Trophoblast cell (in vitro differentiated cells and primary cell): ENCODE measurements at regions not wholly inside any gene's neighbourhood (a gene's known extent, or its start where the extent isn't known, plus 50 kb on each side); places are given as distances from the start of the nearest gene placed in this dataset.

Experiments used
- DNase-seq, 2 donors: peaks; one replicate each; pipeline ENCODE4 v3.0.0-alpha.2; 2016
- H2AFZ ChIP-seq: 2 replicates; pipeline ENCODE4 v1.6.1; 2013; ENCODE audit warnings: low read length, moderate library complexity, mild to moderate bottlenecking; ENCODE audit not compliant: insufficient read depth, poor library complexity
- H2AK5ac ChIP-seq: 2 replicates; pipeline ENCODE4 v1.6.1; 2013; ENCODE audit warnings: mild to moderate bottlenecking, low read length
- H2BK120ac ChIP-seq: 2 replicates; pipeline ENCODE4 v1.6.1; 2013; ENCODE audit warnings: low read length, mild to moderate bottlenecking, moderate library complexity; ENCODE audit not compliant: insufficient read depth, poor library complexity
- H2BK12ac ChIP-seq: 2 replicates; pipeline ENCODE4 v1.6.1; 2013; ENCODE audit warnings: mild to moderate bottlenecking, low read length, moderate library complexity
- H2BK5ac ChIP-seq: 2 replicates; pipeline ENCODE4 v1.6.1; 2013; ENCODE audit warnings: low read length, low read depth, moderate library complexity, mild to moderate bottlenecking; ENCODE audit not compliant: poor library complexity
- H3K14ac ChIP-seq: 2 replicates; pipeline ENCODE4 v1.6.1; 2013; ENCODE audit warnings: mild to moderate bottlenecking, low read length
- H3K18ac ChIP-seq: 2 replicates; pipeline ENCODE4 v1.6.1; 2013; ENCODE audit warnings: mild to moderate bottlenecking, low read length
- H3K23ac ChIP-seq: 2 replicates; pipeline ENCODE4 v1.6.1; 2013; ENCODE audit warnings: low read length
- H3K27ac ChIP-seq: 2 replicates; pipeline ENCODE4 v1.5.1; 2013; ENCODE audit warnings: low read depth, mild to moderate bottlenecking, inconsistent platforms, low read length, moderate library complexity
- H3K27me3 ChIP-seq: 2 replicates; pipeline ENCODE4 v1.6.1; 2013; ENCODE audit warnings: inconsistent platforms, mild to moderate bottlenecking, low read length, moderate library complexity; ENCODE audit not compliant: insufficient read depth
- H3K36me3 ChIP-seq, 2 experiments: 1 replicate in 1 of 2; 2 replicates in 1 of 2; pipeline ENCODE4 v1.6.1; 2013; ENCODE audit warnings: low read length in 2 of 2, mild to moderate bottlenecking in 2 of 2, moderate library complexity in 1 of 2; ENCODE audit not compliant: insufficient read depth in 2 of 2, control insufficient read depth in 1 of 2
- H3K4ac ChIP-seq: 2 replicates; pipeline ENCODE4 v1.6.1; 2013; ENCODE audit warnings: low read depth, mild to moderate bottlenecking, low read length, moderate library complexity
- H3K4me1 ChIP-seq, 2 experiments: 1 replicate in 1 of 2; 2 replicates in 1 of 2; pipeline ENCODE4 v1.6.1; 2013; ENCODE audit warnings: low read length in 2 of 2, mild to moderate bottlenecking in 2 of 2, moderate library complexity in 1 of 2; ENCODE audit not compliant: insufficient read depth in 2 of 2, control insufficient read depth in 1 of 2
- H3K4me2 ChIP-seq: 2 replicates; pipeline ENCODE4 v1.6.1; 2013; ENCODE audit warnings: inconsistent platforms, mild to moderate bottlenecking, low read length, moderate library complexity
- H3K4me3 ChIP-seq: 2 replicates; pipeline ENCODE4 v1.5.1; 2013; ENCODE audit warnings: mild to moderate bottlenecking, low read depth, low read length, inconsistent platforms
- H3K79me1 ChIP-seq: one replicate; pipeline ENCODE4 v1.6.1; 2013; ENCODE audit warnings: low read length
- H3K79me2 ChIP-seq: 2 replicates; pipeline ENCODE4 v1.6.1; 2013; ENCODE audit warnings: low read length, mild to moderate bottlenecking; ENCODE audit not compliant: control insufficient read depth, insufficient read depth, poor library complexity
- H3K9ac ChIP-seq: 2 replicates; pipeline ENCODE4 v1.6.1; 2013; ENCODE audit warnings: mild to moderate bottlenecking, low read length
- H3K9me3 ChIP-seq: 2 replicates; pipeline ENCODE4 v1.6.1; 2013; ENCODE audit warnings: low read depth, mild to moderate bottlenecking, control low read depth, inconsistent platforms, low read length; ENCODE audit not compliant: insufficient read depth
- H4K12ac ChIP-seq: 2 replicates; pipeline ENCODE4 v1.6.1; 2013; ENCODE audit warnings: low read depth, mild to moderate bottlenecking, low read length, moderate library complexity
- H4K8ac ChIP-seq: 2 replicates; pipeline ENCODE4 v1.6.1; 2013; ENCODE audit warnings: low read depth, mild to moderate bottlenecking, low read length, moderate library complexity
- H4K91ac ChIP-seq: one replicate; pipeline ENCODE4 v1.6.1; 2013; ENCODE audit warnings: low read depth, mild to moderate bottlenecking, low read length, moderate library complexity
- WGBS: extraction: QIAGEN DNeasy Blood & Tissue Kit; methylation state at CpG from one replicate; pipeline ENCODE4 v1.1.7; 2013; ENCODE audit warnings: missing lambda C conversion rate; ENCODE audit not compliant: insufficient read length, insufficient coverage; ENCODE audit errors: extremely low coverage; 5-methylcytosine and 5-hydroxymethylcytosine counted together

GRCh38 chr1:229167318-229167717 lies 103.6 kb upstream of the RAB4A start:
- no peak overlapping the region for H2BK12ac ChIP-seq
- H3K18ac ChIP-seq = no peak overlapping the region
- no peak overlapping the region for H4K12ac ChIP-seq
- H3K4ac ChIP-seq = no peak overlapping the region
- H3K14ac ChIP-seq = no peak overlapping the region
- H3K4me1 ChIP-seq = peaks cover 0 to 6% of the 10 kb centered on the region in 2 experiments
- no peaks in the 10 kb centered on the region for H3K27me3 ChIP-seq
- no peak overlapping the region for H2BK5ac ChIP-seq
- no peak overlapping the region for H3K4me3 ChIP-seq
- H3K9me3 ChIP-seq = no peaks in the 10 kb centered on the region
- no peak overlapping the region for H2AK5ac ChIP-seq
- H3K9ac ChIP-seq = no peak overlapping the region
- no peaks in the 10 kb centered on the region for H3K79me2 ChIP-seq
- H2BK120ac ChIP-seq = no peak overlapping the region
- WGBS = no CpG with 5 or more reads among the region's 4 CpGs
- no peak for DNase-seq
- no peak overlapping the region for H3K4me2 ChIP-seq
- H3K36me3 ChIP-seq = no peaks in the 10 kb centered on the region
- no peak overlapping the region for H4K91ac ChIP-seq
- H3K27ac ChIP-seq = no peak overlapping the region
- H4K8ac ChIP-seq = no peak overlapping the region
- no peak overlapping the region for H2AFZ ChIP-seq
- H3K23ac ChIP-seq = no peak overlapping the region
- H3K79me1 ChIP-seq = peaks cover 3% of the 10 kb centered on the region

- H3K23ac ChIP-seq = no peak overlapping the region
- no peaks in the 10 kb centered on the region for H3K36me3 ChIP-seq
- H4K8ac ChIP-seq = no peak overlapping the region
- DNase-seq = no peak
- no peak overlapping the region for H3K14ac ChIP-seq
- WGBS = no CpG with 5 or more reads among the region's 1 CpG
- H2BK120ac ChIP-seq = no peak overlapping the region
- no peak overlapping the region for H2AK5ac ChIP-seq
- no peaks in the 10 kb centered on the region for H3K79me2 ChIP-seq
- H2AFZ ChIP-seq = no peak overlapping the region
- no peak overlapping the region for H4K91ac ChIP-seq
- no peaks in the 10 kb centered on the region for H3K27me3 ChIP-seq
- peaks cover 3% of the 10 kb centered on the region for H3K79me1 ChIP-seq
- no peak overlapping the region for H3K18ac ChIP-seq
- H4K12ac ChIP-seq = no peak overlapping the region
- H3K4me2 ChIP-seq = no peak overlapping the region
- no peak overlapping the region for H3K4ac ChIP-seq
- no peak overlapping the region for H2BK12ac ChIP-seq
- H3K27ac ChIP-seq = no peak overlapping the region
- no peak overlapping the region for H3K9ac ChIP-seq
- no peaks in the 10 kb centered on the region for H3K9me3 ChIP-seq
- no peak overlapping the region for H3K4me3 ChIP-seq
- peaks cover 0 to 6% of the 10 kb centered on the region in 2 experiments for H3K4me1 ChIP-seq
- no peak overlapping the region for H2BK5ac ChIP-seq
Measured at GRCh38 chr1:229169399-229169798, 101.5 kb upstream of the RAB4A start.

DNA sequence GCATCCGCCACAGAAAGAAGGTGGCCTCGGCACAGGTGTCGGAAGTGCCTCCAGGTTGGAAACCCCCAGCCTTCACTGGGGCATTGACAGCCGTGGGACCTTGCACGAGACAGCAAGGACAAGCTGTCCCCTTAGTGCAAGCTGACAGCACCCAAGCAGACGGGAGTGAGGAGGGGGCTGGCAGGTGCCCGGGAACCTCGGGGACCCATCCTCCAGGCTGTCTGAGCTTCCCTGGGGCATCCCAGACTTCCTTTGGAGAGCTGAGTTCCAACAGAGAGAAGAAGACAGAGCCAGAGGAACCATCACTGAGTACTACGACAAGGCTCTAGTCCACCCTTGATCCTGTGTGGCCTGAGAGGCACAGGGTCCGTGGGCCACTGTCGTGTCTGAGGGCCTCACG lies 100.6 kb upstream of the RAB4A start:
- H3K4me1 ChIP-seq = peaks cover 0 to 5% of the 10 kb centered on the region in 2 experiments

GRCh38 chr1:229170778-229171505 lies 100.0 kb upstream of the RAB4A start:
- H4K12ac ChIP-seq = no peak overlapping the region
- H3K14ac ChIP-seq = no peak overlapping the region
- peaks cover 1 to 3% of the 10 kb centered on the region in 2 experiments for H3K4me1 ChIP-seq
- H2AFZ ChIP-seq = no peak overlapping the region
- H3K27ac ChIP-seq = no peak overlapping the region
- H2AK5ac ChIP-seq = no peak overlapping the region
- no CpG with 5 or more reads among the region's 8 CpGs for WGBS
- no peak overlapping the region for H3K4me3 ChIP-seq
- no peak overlapping the region for H3K4ac ChIP-seq
- no peak overlapping the region for H2BK12ac ChIP-seq
- no peaks in the 10 kb centered on the region for H3K36me3 ChIP-seq
- H4K91ac ChIP-seq = no peak overlapping the region
- H3K79me2 ChIP-seq = no peaks in the 10 kb centered on the region
- no peak overlapping the region for H3K9ac ChIP-seq
- no peak overlapping the region for H4K8ac ChIP-seq
- no peak for DNase-seq
- H3K79me1 ChIP-seq = peaks cover 1% of the 10 kb centered on the region
- no peak overlapping the region for H3K23ac ChIP-seq
- H2BK120ac ChIP-seq = no peak overlapping the region
- H3K4me2 ChIP-seq = no peak overlapping the region
- H3K18ac ChIP-seq = no peak overlapping the region
- H3K27me3 ChIP-seq = no peaks in the 10 kb centered on the region
- no peak overlapping the region for H2BK5ac ChIP-seq
- no peaks in the 10 kb centered on the region for H3K9me3 ChIP-seq

More for the DNA sequence above, 100.6 kb upstream of the RAB4A start:
- no peak for DNase-seq
- Histone ChIP-seq H3K27ac (no peak overlapping the region), H3K27me3 (no peaks in the 10 kb centered on the region), H4K91ac (no peak overlapping the region), H4K8ac (no peak overlapping the region), H3K4me2 (no peak overlapping the region), H2AK5ac (no peak overlapping the region), H3K4ac (no peak overlapping the region), H3K36me3 (no peaks in the 10 kb centered on the region), H3K9me3 (no peaks in the 10 kb centered on the region), H2BK12ac (no peak overlapping the region), H3K4me3 (no peak overlapping the region), H3K9ac (no peak overlapping the region), H3K79me1 (peaks cover 4% of the 10 kb centered on the region), H3K14ac (no peak overlapping the region), H4K12ac (no peak overlapping the region), H3K23ac (no peak overlapping the region), H2BK5ac (no peak overlapping the region), H3K79me2 (no peaks in the 10 kb centered on the region), H3K18ac (no peak overlapping the region), H2AFZ (no peak overlapping the region), H2BK120ac (no peak overlapping the region)
- whole genome bisulfite sequencing = no CpG with 5 or more reads among the region's 12 CpGs
